ENCODE measurements at regions not wholly inside any gene's neighbourhood (a gene's known extent, or its start where the extent isn't known, plus 50 kb on each side); places are given as distances from the start of the nearest gene placed in this dataset.

- no peak for DNase-seq (ENCODE audit: low read depth)
These were observed 256.2 kb downstream of the TAF11L14 start for GRCh38 chr5:17890501-17890900.

- no peak for DNase-seq (ENCODE audit: low read depth)
These were observed 257.6 kb downstream of the TAF11L14 start for GRCh38 chr5:17891881-17892280.

GRCh38 chr5:17893026-17893635 lies 258.9 kb downstream of the TAF11L14 start:
- DNase-seq (ENCODE audit: low read depth), result no peak

- no peak for DNase-seq (ENCODE audit: low read depth)
These were observed 261.2 kb downstream of the TAF11L14 start for GRCh38 chr5:17895288-17896033.

GRCh38 chr5:17896605-17897004 lies 262.3 kb downstream of the TAF11L14 start:
- DNase-seq (ENCODE audit: low read depth), result no peak

GRCh38 chr5:17897776-17898175 lies 263.5 kb downstream of the TAF11L14 start:
- no peak for DNase-seq (ENCODE audit: low read depth)

- DNase-seq (ENCODE audit: low read depth), result no peak
These were observed 264.5 kb downstream of the TAF11L14 start for GRCh38 chr5:17898766-17899165.

- DNase-seq (ENCODE audit: low read depth), result no peak
These were observed 272.8 kb downstream of the TAF11L14 start for GRCh38 chr5:17907094-17907493.

- DNase-seq (ENCODE audit: low read depth), result no peak
These were observed 276.1 kb downstream of the TAF11L14 start for GRCh38 chr5:17910318-17910717.

GRCh38 chr5:17912794-17913193 lies 278.5 kb downstream of the TAF11L14 start:
- DNase-seq (ENCODE audit: low read depth), result no peak

GRCh38 chr5:17916446-17916845 lies 282.2 kb downstream of the TAF11L14 start:
- no peak for DNase-seq (ENCODE audit: low read depth)

GRCh38 chr5:17917465-17917864 lies 283.2 kb downstream of the TAF11L14 start:
- DNase-seq (ENCODE audit: low read depth), result no peak

- DNase-seq (ENCODE audit: low read depth), result no peak
These were observed 284.3 kb downstream of the TAF11L14 start for GRCh38 chr5:17918373-17919104.

GRCh38 chr5:17925276-17925675 lies 291.0 kb downstream of the TAF11L14 start:
- no peak for DNase-seq (ENCODE audit: low read depth)

GRCh38 chr5:17928581-17928981 lies 294.3 kb downstream of the TAF11L14 start:
- DNase-seq (ENCODE audit: low read depth), result no peak

GRCh38 chr5:17929171-17929570 lies 294.9 kb downstream of the TAF11L14 start:
- DNase-seq (ENCODE audit: low read depth), result no peak

- DNase-seq (ENCODE audit: low read depth), result no peak
These were observed 296.1 kb downstream of the TAF11L14 start for GRCh38 chr5:17930346-17930745.

GRCh38 chr5:17944046-17944445 lies 309.8 kb downstream of the TAF11L14 start:
- DNase-seq (ENCODE audit: low read depth), result no peak

- no peak for DNase-seq (ENCODE audit: low read depth)
These were observed 312.8 kb downstream of the TAF11L14 start for GRCh38 chr5:17947029-17947428.

- no peak for DNase-seq (ENCODE audit: low read depth)
These were observed 317.3 kb downstream of the TAF11L14 start for GRCh38 chr5:17951392-17952169.

- DNase-seq (ENCODE audit: low read depth), result no peak
These were observed 318.0 kb downstream of the TAF11L14 start for GRCh38 chr5:17952231-17952630.

GRCh38 chr5:17964067-17964466 lies 329.8 kb downstream of the TAF11L14 start:
- no peak for DNase-seq (ENCODE audit: low read depth)
